HG02884 (cell line): ENCODE measurements at regions not wholly inside any gene's neighbourhood (a gene's known extent, or its start where the extent isn't known, plus 50 kb on each side); places are given as distances from the start of the nearest gene placed in this dataset.
A peak's percentile ranks its signal among the peaks of the same experiment; 100 is the strongest.

Source experiments
- ATAC-seq: cut with Tn5 transposase; IDR thresholded peaks from one replicate; pipeline ENCODE4 v1.9.1; 2021; ENCODE audit warnings: mild to moderate bottlenecking, moderate library complexity; ENCODE audit not compliant: unreplicated experiment

DNA sequence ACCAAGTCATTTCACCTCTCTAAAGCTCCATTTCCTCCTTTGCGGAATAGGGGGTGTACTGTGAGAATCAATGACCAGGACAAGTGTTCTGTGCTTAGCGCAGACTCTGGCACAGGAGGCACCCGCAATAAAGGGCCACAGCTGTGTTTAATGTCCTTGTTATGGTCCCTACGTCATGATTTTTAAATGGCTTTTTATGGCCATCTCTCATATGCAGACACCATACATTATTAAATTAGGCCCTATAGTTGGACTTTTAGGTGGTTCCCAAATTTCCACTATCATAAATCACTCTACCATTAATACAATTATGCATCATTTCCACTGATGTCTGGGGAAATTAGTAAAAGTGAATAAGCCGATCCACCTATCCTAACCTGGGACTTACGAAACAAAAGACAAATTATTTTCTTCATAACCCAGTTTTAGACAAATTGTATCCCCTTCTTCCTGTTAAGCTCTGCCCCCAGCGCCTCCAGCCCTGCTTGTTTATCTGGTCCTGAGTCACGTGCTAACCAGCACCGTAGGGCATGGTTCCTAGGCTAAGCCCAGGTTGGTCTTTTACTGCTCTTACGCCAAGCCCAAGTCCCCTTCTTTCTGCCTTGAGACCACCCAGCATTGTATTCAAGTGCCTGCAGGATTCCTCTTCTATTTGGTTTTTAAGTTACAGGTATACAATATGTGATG is 278.3 kb downstream of the SHQ1 start:
- ATAC-seq = no peak

DNA sequence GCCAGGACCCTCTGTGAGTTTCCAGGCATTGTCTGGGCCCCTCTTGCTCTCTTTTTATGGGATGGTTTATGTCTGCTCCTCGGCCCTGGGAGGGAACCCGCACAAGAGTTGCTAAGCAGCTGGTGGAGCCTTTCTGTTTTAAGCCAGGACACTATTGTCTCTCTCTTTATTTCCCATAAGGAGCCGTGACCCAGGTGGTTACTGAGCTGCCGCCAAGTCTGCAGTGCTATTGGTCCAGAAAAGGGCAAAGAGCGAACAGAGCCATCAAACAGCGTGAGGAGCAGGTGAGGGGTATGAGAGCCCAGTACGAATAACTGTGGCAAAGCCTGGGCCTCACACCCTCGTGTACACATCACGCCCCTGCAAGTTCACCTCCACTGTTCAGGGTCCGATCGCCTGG is 280.2 kb downstream of the SHQ1 start:
- ATAC-seq = no peak

DNA sequence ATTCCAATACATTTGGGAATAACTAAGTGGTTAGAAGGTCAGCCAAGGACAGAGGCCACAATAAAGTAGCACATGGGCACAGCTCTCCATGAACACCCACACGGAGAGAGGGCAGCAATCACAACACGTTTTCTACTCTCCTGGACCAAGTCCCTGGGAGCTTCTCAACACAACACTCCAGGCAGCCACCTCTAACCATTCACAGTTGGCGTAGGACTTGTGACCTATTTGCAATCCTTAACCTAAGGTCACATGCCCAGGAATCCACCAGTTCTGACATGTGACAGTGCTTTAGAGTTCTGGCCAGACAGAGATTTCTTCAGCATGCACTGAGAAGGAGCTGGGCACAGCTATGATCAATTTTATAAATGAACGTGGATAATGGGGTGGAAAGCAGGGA is 280.8 kb downstream of the SHQ1 start:
- ATAC-seq = no peak

DNA sequence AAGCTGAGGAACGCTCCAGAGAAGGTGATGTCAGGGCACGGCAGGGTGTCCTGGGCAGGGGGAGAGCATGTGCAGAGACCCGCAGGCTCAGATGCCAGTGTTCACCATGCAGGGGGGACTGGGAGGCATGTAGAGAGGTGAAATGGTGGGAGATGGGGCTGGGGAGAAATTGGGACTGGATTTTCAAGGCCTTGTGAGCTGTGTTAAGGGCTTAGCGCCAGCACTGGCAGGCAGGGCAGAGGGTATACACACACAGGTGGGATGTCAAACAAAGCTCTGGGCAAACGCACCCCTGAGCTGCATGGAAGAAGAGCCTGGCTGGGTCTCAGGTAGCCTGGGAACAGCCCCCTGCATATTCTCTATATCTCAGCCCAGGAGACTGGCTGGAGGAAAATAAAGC is 282.7 kb downstream of the SHQ1 start:
- no peak for ATAC-seq

DNA sequence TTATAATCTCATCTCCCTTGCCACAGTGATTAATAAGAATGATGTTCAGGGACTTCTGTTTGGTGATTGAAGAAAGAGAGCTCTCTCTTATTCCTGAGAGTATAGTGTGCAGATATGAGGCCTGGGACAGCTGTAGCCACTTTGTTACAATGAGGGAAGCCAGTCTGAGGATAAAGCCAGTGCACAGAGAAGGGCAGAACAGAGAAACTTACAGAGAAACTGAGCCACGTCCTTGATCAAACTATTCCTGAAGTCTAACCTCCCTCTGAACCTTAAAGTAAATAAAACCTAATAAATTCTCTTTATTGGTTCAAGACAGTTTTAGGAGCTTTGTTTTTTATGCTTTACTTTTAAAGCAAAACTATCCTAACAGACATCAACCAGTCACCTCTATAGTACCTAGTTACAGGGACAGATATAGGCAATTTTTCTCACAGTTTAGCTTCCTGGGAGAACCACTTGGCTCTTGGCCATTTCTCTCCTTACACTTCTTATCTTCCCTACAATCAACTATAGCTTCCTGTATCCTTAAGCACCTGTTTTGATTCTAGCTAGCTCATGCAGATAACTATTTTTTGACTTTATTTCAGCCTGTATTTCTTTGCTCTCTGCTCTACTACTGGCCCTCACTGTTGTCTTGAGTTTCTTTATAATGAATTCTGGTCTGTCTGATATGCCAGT is 284.4 kb downstream of the SHQ1 start:
- no peak for ATAC-seq

DNA sequence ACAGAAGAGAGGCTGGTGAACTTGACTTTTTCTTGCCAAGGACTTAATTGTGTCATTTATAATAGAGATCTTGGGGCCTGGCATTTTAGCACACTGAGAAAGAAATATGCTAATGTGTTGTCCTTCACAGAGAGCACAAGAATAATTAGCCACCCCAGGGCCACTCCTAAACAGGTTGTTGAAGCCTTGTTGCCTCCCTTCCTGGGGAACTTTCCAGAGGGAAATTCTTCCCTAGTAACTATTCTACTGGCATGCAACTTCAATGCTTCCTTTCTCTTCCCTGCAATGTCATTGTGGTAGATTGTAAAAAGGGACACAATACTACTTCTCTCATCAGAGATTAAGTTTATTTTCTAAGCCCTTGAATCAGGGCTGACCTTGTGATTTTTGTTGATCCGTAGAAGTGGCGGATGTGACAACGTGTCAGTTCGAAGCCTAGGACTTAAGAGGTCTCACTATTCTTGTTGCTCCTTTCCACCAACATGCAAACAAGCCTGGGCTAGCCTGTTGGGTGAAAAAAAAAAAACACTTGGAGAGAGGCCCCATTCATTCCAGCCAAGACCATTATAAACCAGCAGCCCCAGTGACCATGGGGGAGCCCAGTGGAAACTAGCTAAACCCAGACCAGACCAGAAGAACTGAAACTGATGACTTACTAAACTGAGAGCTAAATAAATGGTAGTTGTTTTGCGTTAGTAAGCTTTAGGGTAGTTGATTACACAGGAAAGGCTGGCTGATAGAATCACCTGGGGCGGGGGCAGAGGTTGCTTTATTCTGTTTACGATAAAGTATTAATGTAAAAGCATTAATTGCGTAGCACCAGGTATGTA is 287.2 kb downstream of the SHQ1 start:
- no peak for ATAC-seq

DNA sequence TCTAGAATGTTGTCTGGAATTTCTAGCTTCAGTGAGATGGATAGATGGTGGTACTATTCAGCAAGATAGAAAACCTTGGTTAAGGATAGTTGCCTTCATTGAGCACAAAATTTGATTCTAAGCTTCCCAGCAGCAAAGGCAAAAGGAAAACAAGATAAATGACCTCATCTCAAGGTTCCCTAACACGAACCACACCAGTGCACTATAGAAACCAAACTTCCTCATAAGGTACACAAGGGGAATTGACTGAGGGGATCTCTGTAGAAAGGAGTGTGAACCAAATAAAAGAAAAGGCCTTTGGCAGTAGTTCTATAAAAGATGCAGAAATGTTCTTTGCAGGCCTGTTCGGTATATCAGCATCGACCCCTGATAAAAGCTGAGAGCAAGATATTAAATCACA is 288.9 kb downstream of the SHQ1 start:
- ATAC-seq = no peak

DNA sequence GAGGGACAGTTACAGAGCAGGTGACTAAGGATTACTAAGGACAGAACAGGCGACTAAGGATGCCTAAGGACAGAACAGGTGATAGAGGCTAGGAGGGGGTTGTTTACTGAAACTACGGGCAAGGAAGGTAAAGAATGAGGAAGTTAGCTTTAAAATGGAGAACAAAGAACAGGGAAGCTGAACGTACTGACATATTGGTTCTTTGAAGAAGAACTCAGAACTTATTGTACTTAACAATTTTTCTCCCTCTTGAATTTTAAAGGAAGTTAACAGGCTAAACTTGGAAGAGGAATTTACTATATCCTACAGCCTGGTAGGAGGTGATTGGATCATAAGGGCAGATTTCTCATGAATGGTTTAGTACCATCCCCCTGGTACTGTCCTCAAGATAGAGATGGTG is 290.2 kb downstream of the SHQ1 start:
- no peak for ATAC-seq

DNA sequence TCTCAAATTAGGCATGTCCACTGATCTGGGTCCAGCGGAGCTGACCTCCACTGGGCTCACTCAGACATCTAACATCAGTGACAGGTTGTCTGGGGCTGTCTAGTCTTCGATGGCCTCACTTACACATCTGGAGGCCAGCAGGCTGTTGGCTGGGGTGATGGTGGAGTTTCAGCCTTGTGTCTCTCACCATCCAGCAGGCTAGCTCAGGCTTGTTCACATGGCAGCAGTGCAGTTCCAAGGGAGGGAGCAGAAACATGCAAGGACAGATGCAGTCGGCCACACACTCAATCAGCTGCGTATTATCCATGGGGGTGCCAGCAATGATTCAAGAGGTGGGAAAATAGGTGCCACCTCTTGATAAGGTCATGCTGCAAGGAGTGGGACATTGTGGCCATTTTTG is 292.5 kb downstream of the SHQ1 start:
- ATAC-seq = no peak

DNA sequence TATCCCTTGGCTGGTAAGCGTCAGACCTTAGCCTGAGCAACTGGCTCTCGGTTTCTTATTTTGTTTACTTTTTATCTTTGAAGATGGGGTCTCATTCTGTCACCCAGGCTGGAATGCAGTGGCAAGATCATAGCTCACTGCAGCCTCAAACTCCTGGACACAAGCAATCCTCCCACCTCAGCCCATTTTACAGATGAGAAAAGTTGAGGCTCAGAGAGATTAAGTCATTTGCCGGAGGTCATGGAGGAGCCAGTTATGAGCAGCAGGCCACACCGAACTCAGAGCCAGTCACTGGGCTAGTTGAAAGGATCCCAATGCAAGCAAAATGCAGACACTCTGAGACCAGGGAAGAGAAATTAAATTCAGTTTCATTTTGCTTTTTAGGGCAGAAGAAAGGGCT is 293.6 kb downstream of the SHQ1 start:
- ATAC-seq = no peak

DNA sequence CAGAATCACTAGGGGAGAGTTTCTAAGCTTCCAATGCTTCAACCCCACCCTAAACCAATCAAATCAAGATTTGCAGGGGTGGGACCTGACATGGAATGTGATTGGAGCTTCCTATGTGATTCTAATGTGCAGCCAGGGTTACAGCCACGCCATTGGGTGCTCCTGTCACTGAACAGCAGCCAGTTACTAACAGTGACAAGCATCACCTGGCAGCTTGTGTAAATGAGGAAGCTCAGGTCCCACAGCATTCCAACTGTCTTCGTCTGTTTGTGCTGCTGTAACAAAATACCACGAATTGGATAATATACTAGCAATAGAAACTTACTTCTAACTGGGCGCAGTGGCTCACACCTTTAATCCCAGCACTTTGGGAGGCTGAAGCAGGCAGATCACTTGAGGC is 294.9 kb downstream of the SHQ1 start:
- ATAC-seq = no peak

DNA sequence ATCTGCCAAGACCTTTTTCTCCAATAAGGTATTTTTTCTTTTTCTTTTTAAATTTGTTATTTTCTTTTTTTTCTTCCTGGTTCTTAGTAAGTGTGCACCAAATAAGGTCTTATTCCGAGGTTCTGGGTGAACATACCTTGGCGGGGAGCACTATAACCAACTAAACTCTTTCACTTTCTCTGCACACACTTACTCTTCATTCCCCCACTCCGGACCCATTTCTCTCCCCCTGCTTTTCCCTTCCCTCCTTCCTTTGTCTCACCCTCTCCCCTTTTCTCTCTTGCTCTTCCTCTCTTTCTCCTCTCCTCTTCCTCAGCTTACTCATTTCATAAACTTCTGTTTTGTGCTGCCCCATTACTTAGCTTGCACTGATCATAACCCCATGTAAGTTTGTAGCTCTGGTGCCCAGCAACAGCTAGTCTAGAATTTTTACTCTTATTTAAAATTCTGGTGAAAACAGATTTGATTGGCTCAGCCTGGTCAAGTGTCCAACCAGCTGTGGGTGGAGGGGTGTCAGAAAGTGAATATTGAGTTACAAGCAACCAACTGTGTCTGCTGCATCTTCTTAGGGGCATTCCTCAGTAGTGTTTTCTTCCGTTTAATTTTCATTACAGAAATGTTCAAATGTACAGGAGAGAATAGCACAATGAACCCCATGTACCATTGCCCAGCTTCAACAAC is 297.5 kb downstream of the SHQ1 start:
- ATAC-seq = peak; percentile 71

DNA sequence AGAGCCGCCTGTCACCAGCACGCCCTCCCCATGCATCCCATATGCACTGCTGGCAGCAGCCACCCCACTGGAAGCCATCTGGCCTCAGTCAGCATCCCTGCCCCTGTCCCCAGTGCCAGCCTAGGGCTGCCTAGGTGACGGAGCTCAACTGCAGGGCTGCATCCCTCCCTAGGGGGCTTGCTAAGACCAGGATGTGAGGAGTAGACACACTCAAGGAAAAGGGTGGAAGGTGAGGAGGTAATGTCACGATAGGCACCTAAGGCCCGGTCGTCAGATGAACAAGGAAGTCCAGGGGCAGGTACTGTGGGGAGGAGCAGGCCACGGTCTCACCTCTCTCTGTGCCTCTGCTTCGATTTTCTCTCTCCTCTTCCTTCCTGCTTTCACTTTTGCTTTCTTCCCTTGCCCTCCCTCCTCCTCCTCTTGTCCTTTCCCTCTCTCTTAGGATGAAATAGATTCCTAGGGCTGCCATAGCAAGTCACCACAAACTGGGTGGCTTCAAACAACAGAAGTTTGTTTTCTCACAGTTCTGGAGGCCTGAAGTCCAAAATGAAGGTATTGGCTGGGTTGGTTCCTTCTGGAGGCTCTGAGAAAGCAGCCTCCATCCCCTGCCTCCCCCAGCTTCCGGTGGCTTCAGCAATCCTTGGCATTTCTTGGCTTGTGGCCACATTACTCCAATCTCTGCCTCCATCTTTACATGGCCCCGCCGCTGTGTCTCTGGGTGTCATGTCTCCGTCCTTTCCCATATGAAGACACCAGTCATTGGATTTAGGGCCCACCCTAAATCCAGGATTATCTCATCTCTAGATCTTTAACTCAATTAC is 298.3 kb downstream of the SHQ1 start:
- ATAC-seq = no peak

DNA sequence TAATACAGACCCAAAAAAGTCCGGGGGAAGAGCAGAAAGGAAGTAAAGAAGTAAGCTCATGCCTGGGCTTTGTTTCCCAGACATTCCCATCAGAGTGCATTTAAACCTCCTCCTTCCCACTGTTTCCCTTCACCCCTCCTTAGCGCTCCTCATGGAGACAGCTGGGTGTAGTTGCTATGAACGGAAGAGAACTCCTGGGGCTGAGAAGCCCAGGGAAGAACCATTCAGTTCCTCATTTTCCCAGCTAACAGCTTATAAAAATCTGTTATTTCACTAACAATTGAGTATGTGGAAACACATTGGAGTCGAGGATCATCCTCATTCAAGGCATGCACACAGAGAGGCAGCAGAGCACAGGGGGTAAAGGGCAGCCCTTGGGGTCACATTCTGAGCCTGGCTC is 299.3 kb downstream of the SHQ1 start:
- ATAC-seq = no peak

DNA sequence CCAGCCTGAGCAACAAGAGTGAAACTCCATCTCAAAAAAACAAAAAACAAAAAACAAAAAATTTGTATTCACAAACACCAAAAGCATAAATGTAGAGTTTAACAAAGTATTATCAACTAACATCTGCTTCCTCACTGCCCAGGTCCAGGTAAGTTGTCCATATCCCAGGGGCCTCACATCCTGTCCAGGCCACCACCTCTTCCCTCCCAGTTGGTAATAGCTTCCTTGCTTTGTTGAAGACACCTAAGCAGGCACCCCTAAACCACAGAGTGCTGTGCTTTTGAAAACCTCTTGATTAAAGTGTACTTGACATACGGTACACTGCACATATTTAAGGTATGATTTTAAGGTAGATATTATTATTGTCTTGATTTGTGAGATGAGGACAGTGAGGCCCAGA is 299.8 kb downstream of the SHQ1 start:
- ATAC-seq = no peak

DNA sequence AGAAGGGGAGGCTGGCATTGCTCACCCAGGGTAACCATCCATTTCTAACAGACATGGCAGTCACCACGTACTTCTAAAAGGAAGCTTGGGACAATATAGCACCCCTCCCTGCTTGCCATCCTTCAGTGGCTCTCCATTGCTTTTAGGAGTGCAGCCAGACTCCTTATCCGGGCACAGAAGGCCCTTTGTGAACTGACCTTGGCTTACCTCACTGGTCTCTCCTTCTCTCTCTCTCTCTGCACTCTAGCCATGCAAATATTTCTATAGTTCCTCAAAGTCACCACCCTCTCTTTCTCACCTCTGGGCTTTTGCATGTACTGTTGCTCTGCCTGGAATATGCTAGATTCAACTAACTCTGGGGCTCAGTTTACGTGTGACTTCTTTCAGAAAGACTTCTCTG is 301.1 kb downstream of the SHQ1 start:
- no peak for ATAC-seq

DNA sequence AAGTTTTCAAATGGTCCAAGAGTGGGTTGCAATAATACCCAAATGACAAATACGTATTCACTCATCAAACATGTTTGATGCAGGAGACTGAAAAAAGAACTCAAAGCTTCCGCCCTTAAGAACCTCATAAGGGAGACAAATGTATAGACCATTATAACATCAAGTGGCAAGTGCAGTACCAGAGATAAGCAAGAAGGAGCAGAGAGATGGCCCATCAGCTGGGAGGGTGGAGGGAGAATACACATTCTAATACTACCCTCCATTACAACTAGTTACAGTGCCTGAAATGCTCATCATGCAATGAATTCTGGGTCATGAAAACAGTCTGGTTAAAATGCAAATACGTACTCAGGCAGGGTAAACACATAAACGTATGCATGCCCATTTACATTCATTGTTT is 304.0 kb downstream of the SHQ1 start:
- ATAC-seq = no peak

DNA sequence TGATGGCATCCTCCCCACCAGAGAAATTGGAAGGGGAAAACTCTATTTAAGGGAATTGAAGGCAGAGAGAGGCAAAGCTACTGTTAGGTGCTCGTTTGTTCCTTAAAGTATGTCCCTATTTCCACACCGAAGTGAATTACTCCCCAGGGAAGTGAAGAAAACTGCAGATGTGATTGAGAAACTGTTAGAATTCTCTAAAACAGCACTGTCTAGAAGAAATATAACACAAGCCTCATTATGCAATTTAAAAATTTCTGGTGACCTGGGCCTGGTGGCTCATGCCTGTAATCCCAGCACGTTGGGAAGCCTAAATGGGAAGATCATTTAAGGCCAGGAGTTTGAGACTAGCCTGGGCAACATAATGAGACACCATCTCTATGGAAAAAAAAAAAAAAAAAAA is 305.0 kb downstream of the SHQ1 start:
- no peak for ATAC-seq

DNA sequence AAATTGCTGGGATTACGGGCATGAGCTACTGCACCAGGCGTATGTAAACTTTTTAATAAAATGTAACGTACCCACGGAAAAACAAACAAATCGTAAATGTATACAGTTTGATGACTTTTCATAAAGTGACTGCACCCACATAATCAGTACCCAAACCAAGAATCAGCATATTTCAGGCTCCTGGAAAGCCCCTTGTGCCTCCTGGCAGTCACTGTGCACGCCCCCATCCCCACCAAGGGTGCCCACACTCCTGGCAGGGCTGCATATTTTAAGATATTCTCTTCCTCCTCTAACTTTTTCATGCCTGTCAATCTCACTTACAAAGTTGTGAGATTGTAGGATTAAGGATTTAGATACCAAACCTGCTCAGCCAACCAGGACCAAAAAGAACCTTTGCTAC is 305.5 kb downstream of the SHQ1 start:
- no peak for ATAC-seq

DNA sequence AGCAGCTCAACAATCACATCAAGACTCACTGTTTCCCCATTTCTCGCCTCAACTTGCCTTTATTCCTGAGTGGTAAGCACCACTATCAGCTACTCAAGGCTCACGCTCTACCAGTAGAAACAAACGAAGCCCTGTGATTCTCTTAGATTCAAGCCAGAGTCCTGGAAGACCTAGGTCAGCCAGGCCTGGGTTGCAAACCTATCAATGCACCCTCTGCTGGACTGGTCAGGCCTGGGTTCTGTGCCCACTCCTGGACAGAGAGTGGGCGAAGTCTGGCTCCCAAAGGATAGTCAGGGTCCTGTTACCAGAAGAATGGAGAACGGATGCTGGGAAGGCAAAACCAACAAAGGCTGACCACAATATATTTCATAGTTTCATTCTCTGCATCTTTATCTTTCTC is 308.4 kb downstream of the SHQ1 start:
- no peak for ATAC-seq
